ENCODE measurements at regions not wholly inside any gene's neighbourhood (a gene's known extent, or its start where the extent isn't known, plus 50 kb on each side); places are given as distances from the start of the nearest gene placed in this dataset.
"Not testable (repeated sequence)": the region's sequence is repeated elsewhere in the genome, so short reads cannot be mapped to it uniquely, and the experiment has no call there.

DNA sequence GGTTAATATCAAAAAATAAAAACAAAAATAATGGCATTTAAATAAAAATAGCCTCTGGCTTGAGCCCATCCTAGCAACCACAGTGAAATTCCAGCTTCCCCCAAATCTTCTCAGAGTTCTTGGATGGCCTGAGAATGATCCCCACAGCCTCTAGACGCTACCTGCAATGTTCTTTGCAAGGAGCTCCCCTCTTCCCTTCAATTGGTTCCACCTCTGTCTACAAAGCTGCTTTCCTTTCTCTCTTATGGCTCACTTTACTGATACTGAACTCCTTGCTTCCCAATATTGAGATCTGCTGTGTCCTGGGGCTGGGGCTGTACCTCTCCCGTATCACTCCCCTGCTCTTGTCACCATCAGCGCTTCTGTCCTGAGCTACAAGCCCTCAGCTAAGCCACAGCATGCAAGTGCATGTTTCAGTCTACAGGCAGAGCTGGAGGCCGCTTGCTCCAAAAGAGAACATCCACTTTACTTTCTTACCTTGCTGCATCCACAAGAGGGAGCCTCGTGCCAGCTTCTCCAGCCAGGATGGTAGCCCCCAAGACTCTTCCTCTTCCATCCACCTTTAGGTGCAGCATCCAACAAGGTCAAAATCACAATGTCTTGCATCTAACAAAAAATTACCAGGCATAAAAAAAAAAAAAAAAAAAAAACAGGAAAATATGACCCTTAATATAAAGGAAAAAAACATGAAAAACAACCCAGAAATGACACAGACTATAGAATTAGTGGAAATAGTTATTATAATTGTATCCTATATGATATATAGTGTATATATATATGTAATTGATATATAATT lies 57.4 kb upstream of the PRSS3 start:
- 12 to 14% methylated on average over 5 of the region's 5 CpGs for WGBS, 2 experiments (ENCODE audit: low coverage in 1 of 2, low lambda C conversion rate in 2 of 2, missing lambda C conversion rate in 2 of 2)

GRCh38 chr9:33739398-33739797 lies 56.0 kb upstream of the PRSS3 start:
- in situ Hi-C loops (cut with MboI), result no loop called here
- no peak overlapping the region for H2AFZ ChIP-seq
- no peak for DNase-seq

More for the DNA sequence above, 57.4 kb upstream of the PRSS3 start:
- H3K9ac ChIP-seq, result no peak overlapping the region
- no peak for TF ChIP-seq EZH2 (IDR thresholded peaks at IDR 0.05; ENCODE audit: insufficient read depth, poor library complexity, severe bottlenecking)
- no peaks in the 10 kb centered on the region for H3K9me2 ChIP-seq (ENCODE audit: insufficient read depth)
- in situ Hi-C loops (cut with MboI), result no loop called here
- H4K20me1 ChIP-seq (ENCODE audit: insufficient read depth), result no peaks in the 10 kb centered on the region
- no peaks in the 10 kb centered on the region for H3K79me2 ChIP-seq (ENCODE audit: insufficient read depth)
- no peaks in the 10 kb centered on the region for H3K9me3 ChIP-seq (ENCODE audit: low read depth)
- no peaks in the 10 kb centered on the region for H3K36me3 ChIP-seq (ENCODE audit: low read depth)
- H3K4me3 ChIP-seq, result no peak overlapping the region
- no peaks in the 10 kb centered on the region for H3K27me3 ChIP-seq (replicated peaks; ENCODE audit: insufficient read depth)
- H3K4me1 ChIP-seq (ENCODE audit: insufficient read depth), result no peaks in the 10 kb centered on the region
- no peak overlapping the region for H3K27ac ChIP-seq
- H2AFZ ChIP-seq, result peak overlapping the region; percentile 62
- H3K4me2 ChIP-seq (ENCODE audit: unreplicated experiment), result no peak overlapping the region
- no peaks in the 10 kb centered on the region for H3F3A ChIP-seq (ENCODE audit: insufficient read depth)
- peak; percentile 82 for DNase-seq

GRCh38 chr9:33740075-33740474 lies 55.3 kb upstream of the PRSS3 start:
- H3K4me3 ChIP-seq, result no peak overlapping the region
- in situ Hi-C loops (cut with MboI), result no loop called here
- H3K9me2 ChIP-seq (ENCODE audit: insufficient read depth), result no peaks in the 10 kb centered on the region
- no peaks in the 10 kb centered on the region for H3F3A ChIP-seq (ENCODE audit: insufficient read depth)
- no peaks in the 10 kb centered on the region for H3K36me3 ChIP-seq (ENCODE audit: low read depth)
- no peak overlapping the region for H2AFZ ChIP-seq
- H3K9ac ChIP-seq, result no peak overlapping the region
- DNase-seq, result no peak
- H4K20me1 ChIP-seq (ENCODE audit: insufficient read depth), result no peaks in the 10 kb centered on the region
- no peaks in the 10 kb centered on the region for H3K4me1 ChIP-seq (ENCODE audit: insufficient read depth)
- TF ChIP-seq EZH2 (IDR thresholded peaks at IDR 0.05; ENCODE audit: insufficient read depth, poor library complexity, severe bottlenecking) (no peak), EZH2phosphoT487 (IDR thresholded peaks at IDR 0.05; ENCODE audit: insufficient read depth, low read depth) (no peak)
- H3K9me3 ChIP-seq (ENCODE audit: low read depth), result no peaks in the 10 kb centered on the region
- 50 to 64% methylated on average over 1 of the region's 1 CpG for WGBS, 2 experiments (ENCODE audit: low coverage in 1 of 2, low lambda C conversion rate in 2 of 2, missing lambda C conversion rate in 2 of 2)
- no peak overlapping the region for H3K27ac ChIP-seq
- no peaks in the 10 kb centered on the region for H3K79me2 ChIP-seq (ENCODE audit: insufficient read depth)
- no peaks in the 10 kb centered on the region for H3K27me3 ChIP-seq (replicated peaks; ENCODE audit: insufficient read depth)
- H3K4me2 ChIP-seq (ENCODE audit: unreplicated experiment), result no peak overlapping the region

More at GRCh38 chr9:33739398-33739797, 56.0 kb upstream of the PRSS3 start:
- no peaks in the 10 kb centered on the region for H3K36me3 ChIP-seq (ENCODE audit: low read depth)
- no peaks in the 10 kb centered on the region for H3K4me1 ChIP-seq (ENCODE audit: insufficient read depth)
- no peaks in the 10 kb centered on the region for H3K9me3 ChIP-seq (ENCODE audit: low read depth)
- H3K9me2 ChIP-seq (ENCODE audit: insufficient read depth), result no peaks in the 10 kb centered on the region
- no peak overlapping the region for H3K4me2 ChIP-seq (ENCODE audit: unreplicated experiment)
- H3K27me3 ChIP-seq (replicated peaks; ENCODE audit: insufficient read depth), result no peaks in the 10 kb centered on the region
- no peaks in the 10 kb centered on the region for H3K79me2 ChIP-seq (ENCODE audit: insufficient read depth)
- no peak overlapping the region for H3K27ac ChIP-seq
- TF ChIP-seq EZH2phosphoT487 (IDR thresholded peaks at IDR 0.05; ENCODE audit: insufficient read depth, low read depth), result no peak
- no peaks in the 10 kb centered on the region for H4K20me1 ChIP-seq (ENCODE audit: insufficient read depth)
- no peaks in the 10 kb centered on the region for H3F3A ChIP-seq (ENCODE audit: insufficient read depth)
- no peak overlapping the region for H3K4me3 ChIP-seq
- H3K9ac ChIP-seq, result no peak overlapping the region

- H3K9me3 ChIP-seq (ENCODE audit: low read depth); H3K4me2 ChIP-seq (ENCODE audit: unreplicated experiment); H2AFZ ChIP-seq; H3K9me2 ChIP-seq (ENCODE audit: insufficient read depth); H3K27ac ChIP-seq; H3K9ac ChIP-seq; H3K79me2 ChIP-seq (ENCODE audit: insufficient read depth); H3F3A ChIP-seq (ENCODE audit: insufficient read depth); H3K4me1 ChIP-seq (ENCODE audit: insufficient read depth); H3K36me3 ChIP-seq (ENCODE audit: low read depth); H3K4me3 ChIP-seq; H3K27me3 ChIP-seq (replicated peaks; ENCODE audit: insufficient read depth); H4K20me1 ChIP-seq (ENCODE audit: insufficient read depth); DNase-seq; in situ Hi-C loops (cut with MboI): not testable (repeated sequence)
- WGBS, 2 experiments (ENCODE audit: low coverage in 1 of 2, low lambda C conversion rate in 2 of 2, missing lambda C conversion rate in 2 of 2), result 38 to 57% methylated on average over 1 of the region's 1 CpG
Measured at GRCh38 chr9:33740958-33741357, 54.4 kb upstream of the PRSS3 start.

DNA sequence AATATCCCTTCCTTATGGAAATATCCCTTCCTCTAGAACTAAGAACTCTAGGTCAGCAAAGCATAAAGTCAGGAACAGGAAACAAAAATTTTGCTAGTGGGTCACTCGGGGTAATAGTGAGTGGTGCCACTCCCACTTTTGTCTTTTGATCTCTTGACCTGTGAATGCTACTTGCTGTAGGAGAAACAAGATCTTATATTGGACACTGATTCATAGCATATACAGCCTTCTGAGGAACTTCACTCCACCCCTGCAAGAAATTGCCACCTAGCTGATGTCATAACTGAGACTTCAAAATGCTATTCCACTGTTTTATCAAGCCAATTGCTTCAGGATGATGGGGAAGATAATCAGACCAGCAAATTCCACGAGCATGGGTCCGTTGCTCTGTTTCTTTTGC lies 53.3 kb upstream of the PRSS3 start:
- H4K20me1 ChIP-seq (ENCODE audit: insufficient read depth), result no peaks in the 10 kb centered on the region
- WGBS, 2 experiments (ENCODE audit: low coverage in 1 of 2, low lambda C conversion rate in 2 of 2, missing lambda C conversion rate in 2 of 2), result 54 to 58% methylated on average over 3 of the region's 3 CpGs
- no peaks in the 10 kb centered on the region for H3K36me3 ChIP-seq (ENCODE audit: low read depth)
- H3K79me2 ChIP-seq (ENCODE audit: insufficient read depth), result no peaks in the 10 kb centered on the region
- no peaks in the 10 kb centered on the region for H3F3A ChIP-seq (ENCODE audit: insufficient read depth)
- H3K4me3 ChIP-seq, result no peak overlapping the region
- DNase-seq, result no peak
- H3K9ac ChIP-seq, result no peak overlapping the region
- H3K27ac ChIP-seq, result no peak overlapping the region
- TF ChIP-seq EZH2 (IDR thresholded peaks at IDR 0.05; ENCODE audit: insufficient read depth, poor library complexity, severe bottlenecking) (no peak), EZH2phosphoT487 (IDR thresholded peaks at IDR 0.05; ENCODE audit: insufficient read depth, low read depth) (no peak)
- no peak overlapping the region for H3K4me2 ChIP-seq (ENCODE audit: unreplicated experiment)
- H3K4me1 ChIP-seq (ENCODE audit: insufficient read depth), result no peaks in the 10 kb centered on the region
- in situ Hi-C loops (cut with MboI), result no loop called here
- no peak overlapping the region for H2AFZ ChIP-seq
- H3K9me2 ChIP-seq (ENCODE audit: insufficient read depth), result no peaks in the 10 kb centered on the region
- no peaks in the 10 kb centered on the region for H3K27me3 ChIP-seq (replicated peaks; ENCODE audit: insufficient read depth)
- H3K9me3 ChIP-seq (ENCODE audit: low read depth), result no peaks in the 10 kb centered on the region
